Thoracic aorta (tissue), 2 donors: ENCODE measurements at regions not wholly inside any gene's neighbourhood (a gene's known extent, or its start where the extent isn't known, plus 50 kb on each side); places are given as distances from the start of the nearest gene placed in this dataset.

Source experiments
- ATAC-seq: fragments of 150-250 bp; one replicate; pipeline ENCODE4 v1.8.0; 2017; ENCODE audit warnings: low read depth; ENCODE audit not compliant: insufficient number of reproducible peaks, low FRiP score
- DNase-seq: peaks from one replicate; pipeline ENCODE4 v3.0.0-alpha.2; 2020; ENCODE audit warnings: low spot score
- H3K27ac ChIP-seq, 2 donors: fragments of 200-600 bp; sonication (generic); 1 replicate in 1 of 2; 2 replicates in 1 of 2; pipeline ENCODE4 v1.5.1; 2016; ENCODE audit warnings: mild to moderate bottlenecking in 2 of 2, moderate library complexity in 2 of 2
- H3K27me3 ChIP-seq: fragments of 200-600 bp; sonication (generic); replicated peaks from 2 replicates; pipeline ENCODE4 v1.6.0; 2016; ENCODE audit warnings: mild to moderate bottlenecking; ENCODE audit not compliant: insufficient read depth
- H3K36me3 ChIP-seq: fragments of 200-600 bp; sonication (generic); one replicate; pipeline ENCODE4 v1.5.1; 2016
- H3K4me1 ChIP-seq, 2 donors: fragments of 200-600 bp; sonication (generic); 1 replicate in 1 of 2; 2 replicates in 1 of 2; pipeline versions ENCODE4 v1.5.1 to v1.6.0; 2016; ENCODE audit warnings: low read depth in 2 of 2, mild to moderate bottlenecking in 1 of 2; ENCODE audit not compliant: control insufficient read depth in 1 of 2
- H3K4me3 ChIP-seq: fragments of 200-600 bp; sonication (generic); 2 replicates; pipeline ENCODE4 v1.5.1; 2016; ENCODE audit warnings: mild to moderate bottlenecking
- H3K9me3 ChIP-seq: fragments of 200-600 bp; sonication (generic); 2 replicates; pipeline ENCODE4 v1.5.1; 2016
- CTCF ChIP-seq: fragments of 200-600 bp; sonication (generic); IDR thresholded peaks from one replicate; pipeline ENCODE4 v1.5.1; 2019; ENCODE audit warnings: antibody characterized with exemption

GRCh38 chr15:63440265-63440648, 58.6 kb upstream of the CA12 start:
- H3K4me1 ChIP-seq: peaks cover 7 to 9% of the 10 kb centered on the region in 2 donors
- no peak for TF ChIP-seq CTCF
- no peak for ATAC-seq
- H3K9me3 ChIP-seq: no peaks in the 10 kb centered on the region
- H3K27ac ChIP-seq: no peak overlapping the region
- H3K4me3 ChIP-seq: no peak overlapping the region
- DNase-seq: no peak
- no peaks in the 10 kb centered on the region for H3K27me3 ChIP-seq
- H3K36me3 ChIP-seq: no peaks in the 10 kb centered on the region

GRCh38 chr15:63440756-63441155, 59.1 kb upstream of the CA12 start:
- no peaks in the 10 kb centered on the region for H3K9me3 ChIP-seq
- no peak overlapping the region for H3K27ac ChIP-seq
- no peak for DNase-seq
- peaks cover 7 to 9% of the 10 kb centered on the region in 2 donors for H3K4me1 ChIP-seq
- no peak for ATAC-seq
- H3K4me3 ChIP-seq: no peak overlapping the region
- H3K27me3 ChIP-seq: no peaks in the 10 kb centered on the region
- TF ChIP-seq CTCF: no peak
- no peaks in the 10 kb centered on the region for H3K36me3 ChIP-seq

GRCh38 chr15:63441266-63441665, 59.6 kb upstream of the CA12 start:
- no peaks in the 10 kb centered on the region for H3K36me3 ChIP-seq
- peaks cover 7 to 9% of the 10 kb centered on the region in 2 donors for H3K4me1 ChIP-seq
- no peak overlapping the region for H3K4me3 ChIP-seq
- H3K27me3 ChIP-seq: no peaks in the 10 kb centered on the region
- H3K9me3 ChIP-seq: no peaks in the 10 kb centered on the region
- TF ChIP-seq CTCF: no peak
- H3K27ac ChIP-seq: no peak overlapping the region
- DNase-seq (no peak), ATAC-seq (no peak)

GRCh38 chr15:63442080-63442479, 60.4 kb upstream of the CA12 start:
- DNase-seq (no peak), ATAC-seq (no peak)
- Histone ChIP-seq H3K36me3 (no peaks in the 10 kb centered on the region), H3K27ac (no peak overlapping the region), H3K4me3 (no peak overlapping the region), H3K27me3 (no peaks in the 10 kb centered on the region), H3K9me3 (no peaks in the 10 kb centered on the region), H3K4me1 (peaks cover under 1 to 1% of the 10 kb centered on the region in 2 donors)
- TF ChIP-seq CTCF: no peak

- no peaks in the 10 kb centered on the region for H3K27me3 ChIP-seq
- ATAC-seq (no peak), DNase-seq (no peak)
- TF ChIP-seq CTCF: no peak
- no peaks in the 10 kb centered on the region for H3K4me1 ChIP-seq
- H3K27ac ChIP-seq: no peak overlapping the region
- no peaks in the 10 kb centered on the region for H3K36me3 ChIP-seq
- H3K9me3 ChIP-seq: no peaks in the 10 kb centered on the region
- no peak overlapping the region for H3K4me3 ChIP-seq
Measured at GRCh38 chr15:63444611-63445010, 59.8 kb upstream of the USP3 start.
